OCI-LY1 (cell line): ENCODE measurements at regions not wholly inside any gene's neighbourhood (a gene's known extent, or its start where the extent isn't known, plus 50 kb on each side); places are given as distances from the start of the nearest gene placed in this dataset.
"Not testable (repeated sequence)": the region's sequence is repeated elsewhere in the genome, so short reads cannot be mapped to it uniquely, and the experiment has no call there.

Experiments
- H2AFZ ChIP-seq: fragments of 200-600 bp; sonication (generic), shearing (Covaris generic); 2 replicates; pipeline ENCODE4 v1.6.0; 2014; ENCODE audit warnings: antibody characterized with exemption, mild to moderate bottlenecking, low read length
- H3F3A ChIP-seq: fragments of 200-600 bp; sonication (generic), shearing (Covaris generic); 2 replicates; pipeline ENCODE4 v1.6.0; 2014; ENCODE audit warnings: mild to moderate bottlenecking, antibody characterized with exemption, low read length, moderate library complexity; ENCODE audit not compliant: insufficient read depth
- H3K27ac ChIP-seq: fragments of 200-600 bp; sonication (generic); 2 replicates; pipeline ENCODE4 v1.5.1; 2014; ENCODE audit warnings: low read length, mixed run types, mild to moderate bottlenecking, low read depth; ENCODE audit not compliant: poor library complexity, severe bottlenecking
- H3K27me3 ChIP-seq: fragments of 200-600 bp; sonication (generic); 2 replicates; pipeline ENCODE4 v1.6.0; 2014; ENCODE audit warnings: antibody characterized with exemption, mild to moderate bottlenecking, low read length, moderate library complexity; ENCODE audit not compliant: insufficient read depth
- H3K36me3 ChIP-seq: fragments of 200-600 bp; sonication (generic); 2 replicates; pipeline ENCODE4 v1.6.1; 2014; ENCODE audit warnings: mild to moderate bottlenecking, antibody characterized with exemption, low read length, moderate library complexity, mixed read lengths; ENCODE audit not compliant: insufficient read depth
- H3K4me1 ChIP-seq: fragments of 200-600 bp; sonication (generic); 2 replicates; pipeline ENCODE4 v1.5.1; 2014; ENCODE audit warnings: mild to moderate bottlenecking, low read length, moderate library complexity; ENCODE audit not compliant: insufficient read depth, severe bottlenecking
- H3K4me2 ChIP-seq: fragments of 200-600 bp; sonication (generic), shearing (Covaris generic); 2 replicates; pipeline ENCODE4 v1.6.1; 2014; ENCODE audit warnings: low read length
- H3K4me3 ChIP-seq: fragments of 200-600 bp; sonication (generic); 2 replicates; pipeline ENCODE4 v1.5.1; 2014; ENCODE audit warnings: low read length, low read depth, mild to moderate bottlenecking, mixed read lengths; ENCODE audit not compliant: poor library complexity, severe bottlenecking
- H3K79me2 ChIP-seq: fragments of 200-600 bp; shearing (Covaris generic); 2 replicates; pipeline ENCODE4 v1.6.1; 2016; ENCODE audit warnings: mixed run types, low read length, mixed read lengths; ENCODE audit not compliant: insufficient read depth
- H3K9ac ChIP-seq: fragments of 200-600 bp; sonication (generic), shearing (Covaris generic); 2 replicates; pipeline ENCODE4 v1.6.1; 2014; ENCODE audit warnings: mild to moderate bottlenecking, low read length, mixed read lengths
- H3K9me2 ChIP-seq: fragments of 200-600 bp; sonication (generic), shearing (Covaris generic); 2 replicates; pipeline ENCODE4 v1.6.1; 2014; ENCODE audit warnings: low read depth, mild to moderate bottlenecking, low read length, mixed read lengths
- H3K9me3 ChIP-seq: fragments of 200-600 bp; shearing (Covaris generic); 2 replicates; pipeline ENCODE4 v1.6.1; 2014; ENCODE audit warnings: low read length, mixed read lengths
- H4K20me1 ChIP-seq: fragments of 200-600 bp; sonication (generic), shearing (Covaris generic); 2 replicates; pipeline ENCODE4 v1.6.0; 2016; ENCODE audit warnings: mild to moderate bottlenecking, low read length; ENCODE audit not compliant: insufficient read depth
- EZH2 ChIP-seq: fragments of 200-600 bp; sonication (generic), shearing (Covaris generic); IDR thresholded peaks from 2 replicates; pipeline ENCODE4 v1.8.0; 2017; ENCODE audit warnings: borderline replicate concordance, mixed run types, mild to moderate bottlenecking, antibody characterized with exemption, low read length, moderate library complexity, mixed read lengths
- TF ChIP-seq, protein P1 (sequence below): fragments of 200-600 bp; sonication (generic), shearing (Covaris generic); IDR thresholded peaks from 2 replicates; pipeline ENCODE4 v1.5.1; 2017; ENCODE audit warnings: mild to moderate bottlenecking, antibody characterized with exemption, low read length, moderate library complexity, mixed read lengths

DNA sequence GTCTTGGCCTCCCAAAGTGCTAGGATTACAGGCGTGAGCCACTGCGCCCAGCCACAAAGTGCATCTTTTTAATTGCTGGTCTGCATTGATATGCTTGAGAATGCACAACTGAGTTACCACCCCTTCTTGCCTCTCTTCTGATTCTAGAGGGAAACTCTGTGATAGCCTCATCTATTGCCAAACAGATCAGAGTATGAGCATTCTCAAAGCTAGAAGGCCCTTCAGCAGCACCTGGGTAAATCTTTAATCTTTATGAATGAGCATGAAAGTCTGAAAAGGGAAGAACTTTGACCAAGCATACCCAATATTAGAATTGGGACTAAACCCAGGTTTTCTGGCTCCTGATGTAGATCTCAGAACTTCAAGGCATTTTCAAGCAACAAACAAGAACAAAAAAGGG is 298.3 kb upstream of the TNC start:
- no peaks in the 10 kb centered on the region for H3K9me3 ChIP-seq
- H4K20me1 ChIP-seq = no peaks in the 10 kb centered on the region
- no peaks in the 10 kb centered on the region for H3K27me3 ChIP-seq

DNA sequence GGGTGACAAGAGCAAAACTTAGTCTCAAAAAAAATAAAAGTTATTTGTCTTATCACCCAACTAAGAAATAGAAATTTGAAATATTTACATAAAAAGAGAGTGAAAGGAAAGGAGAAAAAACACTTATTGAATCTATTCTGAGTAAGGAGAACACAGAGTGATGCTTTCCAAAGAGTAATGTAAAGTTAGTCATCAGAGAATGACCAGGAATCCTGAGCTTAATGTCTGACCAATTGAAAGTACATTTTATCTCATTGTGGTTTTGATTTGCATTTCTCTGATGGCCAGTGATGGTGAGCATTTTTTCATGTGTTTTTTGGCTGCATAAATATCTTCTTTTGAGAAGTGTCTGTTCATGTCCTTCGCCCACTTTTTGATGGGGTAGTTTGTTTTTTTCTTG is 300.2 kb upstream of the TNC start:
- H3K4me2 ChIP-seq, H2AFZ ChIP-seq, H3K27ac ChIP-seq, H3K4me3 ChIP-seq, H3K27me3 ChIP-seq, H3K9me2 ChIP-seq, H4K20me1 ChIP-seq, H3K4me1 ChIP-seq, H3K79me2 ChIP-seq, H3F3A ChIP-seq, H3K9ac ChIP-seq, H3K9me3 ChIP-seq, H3K36me3 ChIP-seq: not testable (repeated sequence)

More for the DNA sequence above, 298.3 kb upstream of the TNC start:
- H3K79me2 ChIP-seq = no peaks in the 10 kb centered on the region
- no peak overlapping the region for H3K27ac ChIP-seq
- no peak overlapping the region for H2AFZ ChIP-seq
- TF ChIP-seq EZH2 = no peak
- TF ChIP-seq, protein P1, sequence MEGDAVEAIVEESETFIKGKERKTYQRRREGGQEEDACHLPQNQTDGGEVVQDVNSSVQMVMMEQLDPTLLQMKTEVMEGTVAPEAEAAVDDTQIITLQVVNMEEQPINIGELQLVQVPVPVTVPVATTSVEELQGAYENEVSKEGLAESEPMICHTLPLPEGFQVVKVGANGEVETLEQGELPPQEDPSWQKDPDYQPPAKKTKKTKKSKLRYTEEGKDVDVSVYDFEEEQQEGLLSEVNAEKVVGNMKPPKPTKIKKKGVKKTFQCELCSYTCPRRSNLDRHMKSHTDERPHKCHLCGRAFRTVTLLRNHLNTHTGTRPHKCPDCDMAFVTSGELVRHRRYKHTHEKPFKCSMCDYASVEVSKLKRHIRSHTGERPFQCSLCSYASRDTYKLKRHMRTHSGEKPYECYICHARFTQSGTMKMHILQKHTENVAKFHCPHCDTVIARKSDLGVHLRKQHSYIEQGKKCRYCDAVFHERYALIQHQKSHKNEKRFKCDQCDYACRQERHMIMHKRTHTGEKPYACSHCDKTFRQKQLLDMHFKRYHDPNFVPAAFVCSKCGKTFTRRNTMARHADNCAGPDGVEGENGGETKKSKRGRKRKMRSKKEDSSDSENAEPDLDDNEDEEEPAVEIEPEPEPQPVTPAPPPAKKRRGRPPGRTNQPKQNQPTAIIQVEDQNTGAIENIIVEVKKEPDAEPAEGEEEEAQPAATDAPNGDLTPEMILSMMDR = no peak
- H3K4me2 ChIP-seq = no peak overlapping the region
- no peak overlapping the region for H3K4me3 ChIP-seq
- no peaks in the 10 kb centered on the region for H3F3A ChIP-seq
- no peaks in the 10 kb centered on the region for H3K4me1 ChIP-seq
- H3K36me3 ChIP-seq = no peaks in the 10 kb centered on the region
- H3K9me2 ChIP-seq = no peaks in the 10 kb centered on the region
- H3K9ac ChIP-seq = no peak overlapping the region

DNA sequence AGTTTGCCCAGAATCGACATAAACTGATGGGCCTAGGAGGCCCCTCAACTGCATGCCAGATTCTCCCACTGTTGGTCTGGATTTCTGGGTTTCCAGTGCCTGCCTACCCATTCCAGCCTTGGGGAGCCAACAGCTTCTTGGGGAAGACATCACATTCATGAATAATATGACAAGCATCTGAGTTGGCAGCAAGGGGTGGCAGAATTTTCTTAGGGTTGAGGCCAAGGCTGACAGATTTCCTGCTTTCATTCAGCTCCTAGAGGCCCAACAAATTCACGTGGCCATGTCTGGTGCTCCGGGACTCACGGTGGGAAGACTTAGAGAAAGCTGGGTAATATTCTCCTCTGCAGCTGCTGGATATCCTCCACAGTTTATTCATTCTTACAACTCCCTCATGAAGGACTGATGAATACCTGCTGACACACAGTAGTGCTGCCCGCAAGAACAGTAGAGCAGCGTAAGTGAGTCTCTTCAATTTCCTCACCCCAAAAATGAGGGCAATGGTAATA is 305.0 kb upstream of the TNC start:
- no peaks in the 10 kb centered on the region for H3K79me2 ChIP-seq
- no peak overlapping the region for H3K4me3 ChIP-seq
- no peaks in the 10 kb centered on the region for H3K36me3 ChIP-seq
- no peaks in the 10 kb centered on the region for H3K4me1 ChIP-seq
- TF ChIP-seq, protein P1 = no peak
- TF ChIP-seq EZH2 = no peak
- H4K20me1 ChIP-seq = no peaks in the 10 kb centered on the region
- no peaks in the 10 kb centered on the region for H3F3A ChIP-seq
- no peak overlapping the region for H3K9ac ChIP-seq
- no peak overlapping the region for H3K4me2 ChIP-seq
- no peaks in the 10 kb centered on the region for H3K27me3 ChIP-seq
- no peaks in the 10 kb centered on the region for H3K9me2 ChIP-seq
- H3K9me3 ChIP-seq = no peaks in the 10 kb centered on the region
- H3K27ac ChIP-seq = no peak overlapping the region
- no peak overlapping the region for H2AFZ ChIP-seq

DNA sequence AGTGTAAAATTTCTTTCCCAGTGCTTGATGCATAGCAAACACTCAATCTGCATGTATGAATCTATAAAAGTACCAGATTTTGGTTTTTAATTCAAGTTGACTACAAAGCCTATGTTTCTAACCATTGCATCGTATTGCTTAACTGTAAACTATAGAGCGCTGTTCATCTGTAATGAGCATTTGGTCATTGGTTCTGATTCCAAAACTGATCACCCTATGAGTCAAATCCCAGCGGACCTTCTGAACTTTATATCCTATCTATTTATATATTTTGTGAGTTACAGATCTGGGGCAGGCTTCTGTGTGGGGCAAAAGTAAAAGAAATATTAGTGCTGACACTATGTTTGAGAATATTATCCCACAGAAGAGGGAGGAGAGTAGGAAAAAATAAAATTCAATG is 305.7 kb upstream of the TNC start:
- Histone ChIP-seq H3K4me2 (no peak overlapping the region), H3K9me2 (no peaks in the 10 kb centered on the region), H3K27ac (no peak overlapping the region), H3K9me3 (no peaks in the 10 kb centered on the region), H4K20me1 (no peaks in the 10 kb centered on the region), H3K27me3 (no peaks in the 10 kb centered on the region), H3K36me3 (no peaks in the 10 kb centered on the region), H3K79me2 (no peaks in the 10 kb centered on the region), H3K4me1 (no peaks in the 10 kb centered on the region), H2AFZ (no peak overlapping the region), H3K9ac (no peak overlapping the region), H3F3A (no peaks in the 10 kb centered on the region), H3K4me3 (no peak overlapping the region)
- TF ChIP-seq, protein P1 = no peak
- TF ChIP-seq EZH2 = no peak
